ENCODE measurements at regions not wholly inside any gene's neighbourhood (a gene's known extent, or its start where the extent isn't known, plus 50 kb on each side); places are given as distances from the start of the nearest gene placed in this dataset.

GRCh38 chr3:21801631-21802030 lies 50.6 kb upstream of the ZNF385D start:
- no peak for DNase-seq
- no peak for TF ChIP-seq EP300 (IDR thresholded peaks at IDR 0.05; ENCODE audit: low read depth)
- no peak for TF ChIP-seq POLR2AphosphoS5 (IDR thresholded peaks at IDR 0.05)
- Histone ChIP-seq H3K4me3 (no peak overlapping the region), H3K36me3 (no peaks in the 10 kb centered on the region), H3K9me3 (peaks cover 5 to 9% of the 10 kb centered on the region in 2 donors), H3K27ac (no peak overlapping the region), H3K27me3 (no peaks in the 10 kb centered on the region), H3K4me1 (no peaks in the 10 kb centered on the region)
- intact Hi-C loops (cut with DNase I; ENCODE audit: low total_unique reads) (no loop called here), in situ Hi-C loops (cut with MboI; ENCODE audit: low pct_ligation_motif_present in 1 of 4, low pct_unique_long_range_greater_than_20kb in 1 of 4, low sequenced_read_pairs in 3 of 4) (no loop called here)
- WGBS, 2 donors (ENCODE audit: low coverage in 1 of 2) = 29 to 61% methylated on average over 2 to 3 of the region's 3 CpGs

GRCh38 chr3:21803604-21804003 lies 52.6 kb upstream of the ZNF385D start:
- WGBS, 2 donors (ENCODE audit: low coverage in 1 of 2) = 56 to 73% methylated on average over 1 of the region's 1 CpG
- Histone ChIP-seq H3K36me3 (no peaks in the 10 kb centered on the region), H3K9me3 (peaks cover 5 to 9% of the 10 kb centered on the region in 2 donors), H3K4me1 (no peaks in the 10 kb centered on the region), H3K27ac (no peak overlapping the region), H3K4me3 (no peak overlapping the region), H3K27me3 (no peaks in the 10 kb centered on the region)
- TF ChIP-seq CTCF (IDR thresholded peaks at IDR 0.05) (no peak), POLR2AphosphoS5 (IDR thresholded peaks at IDR 0.05) (no peak), POLR2A (IDR thresholded peaks at IDR 0.05) (no peak), EP300 (IDR thresholded peaks at IDR 0.05; ENCODE audit: low read depth) (no peak)
- in situ Hi-C loops (cut with MboI; ENCODE audit: low pct_ligation_motif_present in 1 of 4, low pct_unique_long_range_greater_than_20kb in 1 of 4, low sequenced_read_pairs in 3 of 4) (no loop called here), intact Hi-C loops (cut with DNase I; ENCODE audit: low total_unique reads) (no loop called here)
- no peak for DNase-seq

GRCh38 chr3:21804330-21804729 lies 53.3 kb upstream of the ZNF385D start:
- DNase-seq = no peak
- Histone ChIP-seq H3K4me1 (no peaks in the 10 kb centered on the region), H3K27ac (no peak overlapping the region), H3K9me3 (peaks cover 5 to 9% of the 10 kb centered on the region in 2 donors), H3K27me3 (no peaks in the 10 kb centered on the region), H3K36me3 (no peaks in the 10 kb centered on the region), H3K4me3 (no peak overlapping the region)
- in situ Hi-C loops (cut with MboI; ENCODE audit: low pct_ligation_motif_present in 1 of 4, low pct_unique_long_range_greater_than_20kb in 1 of 4, low sequenced_read_pairs in 3 of 4) = no loop called here
- 11 to 20% methylated on average over 2 of the region's 2 CpGs for WGBS, 2 donors (ENCODE audit: low coverage in 1 of 2)
- intact Hi-C loops (cut with DNase I; ENCODE audit: low total_unique reads) = no loop called here
- no peak for TF ChIP-seq POLR2A (IDR thresholded peaks at IDR 0.05)
- TF ChIP-seq POLR2AphosphoS5 (IDR thresholded peaks at IDR 0.05) = no peak
- TF ChIP-seq EP300 (IDR thresholded peaks at IDR 0.05; ENCODE audit: low read depth) = no peak
- TF ChIP-seq CTCF (IDR thresholded peaks at IDR 0.05) = no peak

- no peak for DNase-seq
- WGBS, 2 donors (ENCODE audit: low coverage in 1 of 2) = 73 to 100% methylated on average over 1 of the region's 1 CpG
These were observed 55.7 kb upstream of the ZNF385D start for GRCh38 chr3:21806733-21807132.

GRCh38 chr3:21825684-21826083 lies 74.7 kb upstream of the ZNF385D start:
- WGBS, 2 donors (ENCODE audit: low coverage in 1 of 2) = 81 to 86% methylated on average over 7 to 12 of the region's 12 CpGs
- TF ChIP-seq CTCF (IDR thresholded peaks at IDR 0.05) (no peak), POLR2AphosphoS5 (IDR thresholded peaks at IDR 0.05) (no peak), EP300 (IDR thresholded peaks at IDR 0.05; ENCODE audit: low read depth) (no peak)
- no peak for DNase-seq
- H3K36me3 ChIP-seq = no peaks in the 10 kb centered on the region
- no peaks in the 10 kb centered on the region for H3K9me3 ChIP-seq
- no peak overlapping the region for H3K4me3 ChIP-seq
- H3K27me3 ChIP-seq = no peaks in the 10 kb centered on the region
- H3K27ac ChIP-seq = no peak overlapping the region
- in situ Hi-C loops (cut with MboI; ENCODE audit: low pct_ligation_motif_present in 1 of 4, low pct_unique_long_range_greater_than_20kb in 1 of 4, low sequenced_read_pairs in 3 of 4) (no loop called here), intact Hi-C loops (cut with DNase I; ENCODE audit: low total_unique reads) (no loop called here)
- no peaks in the 10 kb centered on the region for H3K4me1 ChIP-seq

More at GRCh38 chr3:21806733-21807132, 55.7 kb upstream of the ZNF385D start:
- H3K27ac ChIP-seq = no peak overlapping the region
- no peak for TF ChIP-seq POLR2A (IDR thresholded peaks at IDR 0.05)
- H3K27me3 ChIP-seq = no peaks in the 10 kb centered on the region
- no peaks in the 10 kb centered on the region for H3K9me3 ChIP-seq
- intact Hi-C loops (cut with DNase I; ENCODE audit: low total_unique reads) = no loop called here
- in situ Hi-C loops (cut with MboI; ENCODE audit: low pct_ligation_motif_present in 1 of 4, low pct_unique_long_range_greater_than_20kb in 1 of 4, low sequenced_read_pairs in 3 of 4) = no loop called here
- no peak overlapping the region for H3K4me3 ChIP-seq
- H3K4me1 ChIP-seq = no peaks in the 10 kb centered on the region
- H3K36me3 ChIP-seq = no peaks in the 10 kb centered on the region
